ENCODE measurements at regions not wholly inside any gene's neighbourhood (a gene's known extent, or its start where the extent isn't known, plus 50 kb on each side); places are given as distances from the start of the nearest gene placed in this dataset.

- no peak overlapping the region for H3K4me3 ChIP-seq
- no peaks in the 10 kb centered on the region for H3K4me1 ChIP-seq
- DNase-seq: no peak
Observed at GRCh38 chr1:60989749-60990713, 92.3 kb upstream of the NFIA start.

GRCh38 chr1:60988891-60989290 lies 93.5 kb upstream of the NFIA start:
- no peaks in the 10 kb centered on the region for H3K9me3 ChIP-seq
- ATAC-seq (no peak), DNase-seq (no peak)
- no peak overlapping the region for H3K27ac ChIP-seq
- no peaks in the 10 kb centered on the region for H3K36me3 ChIP-seq
- intact Hi-C loops (cut with DNase I): no loop called here
- no peak overlapping the region for H3K4me3 ChIP-seq
- no peak for TF ChIP-seq CTCF (IDR thresholded peaks at IDR 0.05)
- no peaks in the 10 kb centered on the region for H3K4me1 ChIP-seq
- H3K27me3 ChIP-seq: no peaks in the 10 kb centered on the region

More at GRCh38 chr1:60989749-60990713, 92.3 kb upstream of the NFIA start:
- Histone ChIP-seq H3K27ac (peak overlapping the region; percentile 58), H3K36me3 (no peaks in the 10 kb centered on the region), H3K27me3 (no peaks in the 10 kb centered on the region), H3K9me3 (no peaks in the 10 kb centered on the region)
- ATAC-seq: no peak
- TF ChIP-seq CTCF (IDR thresholded peaks at IDR 0.05): no peak
- intact Hi-C loops (cut with DNase I): no loop called here

- Histone ChIP-seq H3K36me3 (no peaks in the 10 kb centered on the region), H3K27me3 (no peaks in the 10 kb centered on the region), H3K4me3 (no peak overlapping the region), H3K9me3 (no peaks in the 10 kb centered on the region), H3K4me1 (no peaks in the 10 kb centered on the region), H3K27ac (no peak overlapping the region)
- ATAC-seq (no peak), DNase-seq (no peak)
- intact Hi-C loops (cut with DNase I): no loop called here
- TF ChIP-seq CTCF (IDR thresholded peaks at IDR 0.05): no peak
Observed at GRCh38 chr1:60987904-60988303, 94.5 kb upstream of the NFIA start.

- H3K4me1 ChIP-seq: no peaks in the 10 kb centered on the region
- intact Hi-C loops (cut with DNase I): no loop called here
- no peak for DNase-seq
Observed at GRCh38 chr1:60984062-60984799, 98.1 kb upstream of the NFIA start.

GRCh38 chr1:60983701-60984061 lies 98.7 kb upstream of the NFIA start:
- no peak for DNase-seq
- no peaks in the 10 kb centered on the region for H3K27me3 ChIP-seq
- H3K4me1 ChIP-seq: no peaks in the 10 kb centered on the region
- H3K4me3 ChIP-seq: no peak overlapping the region
- no peak for TF ChIP-seq CTCF (IDR thresholded peaks at IDR 0.05)
- ATAC-seq: no peak
- no peaks in the 10 kb centered on the region for H3K36me3 ChIP-seq
- H3K9me3 ChIP-seq: no peaks in the 10 kb centered on the region
- peak overlapping the region; percentile 25 for H3K27ac ChIP-seq
- intact Hi-C loops (cut with DNase I): no loop called here

More at GRCh38 chr1:60984062-60984799, 98.1 kb upstream of the NFIA start:
- Histone ChIP-seq H3K27ac (peak overlapping the region; percentile 25), H3K9me3 (no peaks in the 10 kb centered on the region), H3K36me3 (no peaks in the 10 kb centered on the region), H3K4me3 (no peak overlapping the region), H3K27me3 (no peaks in the 10 kb centered on the region)
- peak; percentile 54 for ATAC-seq
- no peak for TF ChIP-seq CTCF (IDR thresholded peaks at IDR 0.05)
